ENCODE measurements at regions not wholly inside any gene's neighbourhood (a gene's known extent, or its start where the extent isn't known, plus 50 kb on each side); places are given as distances from the start of the nearest gene placed in this dataset.

GRCh38 chr10:28801869-28802268 is 124.5 kb downstream of the BAMBI start:
- TF ChIP-seq CTCF (IDR thresholded peaks at IDR 0.05) (no peak), POLR2A (IDR thresholded peaks at IDR 0.05) (no peak)
